ENCODE measurements at regions not wholly inside any gene's neighbourhood (a gene's known extent, or its start where the extent isn't known, plus 50 kb on each side); places are given as distances from the start of the nearest gene placed in this dataset.
A peak's percentile ranks its signal among the peaks of the same experiment; 100 is the strongest.
"Not testable (repeated sequence)": the region's sequence is repeated elsewhere in the genome, so short reads cannot be mapped to it uniquely, and the experiment has no call there.

DNA sequence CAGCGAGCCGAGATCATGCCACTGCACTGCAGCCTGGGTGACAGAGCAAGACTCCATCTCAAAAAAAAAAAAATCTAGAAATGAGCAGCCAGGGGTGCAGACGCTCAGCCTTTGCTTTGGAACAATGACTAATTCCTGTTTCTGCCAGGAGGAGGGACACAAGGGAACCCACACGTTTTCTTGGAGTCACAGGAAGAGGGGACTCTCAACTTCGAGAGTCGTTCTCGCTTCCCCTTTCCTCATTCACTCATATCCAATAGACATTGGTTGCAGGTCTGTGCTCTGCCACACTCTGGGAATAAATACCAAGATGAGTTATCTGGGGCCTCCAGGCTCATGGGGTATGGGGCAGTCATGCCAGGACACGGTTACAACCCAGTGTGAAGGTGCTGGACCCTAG, 91.5 kb upstream of the RREB1 start:
- DNase-seq (ENCODE audit: low read depth) = peak; percentile 40

DNA sequence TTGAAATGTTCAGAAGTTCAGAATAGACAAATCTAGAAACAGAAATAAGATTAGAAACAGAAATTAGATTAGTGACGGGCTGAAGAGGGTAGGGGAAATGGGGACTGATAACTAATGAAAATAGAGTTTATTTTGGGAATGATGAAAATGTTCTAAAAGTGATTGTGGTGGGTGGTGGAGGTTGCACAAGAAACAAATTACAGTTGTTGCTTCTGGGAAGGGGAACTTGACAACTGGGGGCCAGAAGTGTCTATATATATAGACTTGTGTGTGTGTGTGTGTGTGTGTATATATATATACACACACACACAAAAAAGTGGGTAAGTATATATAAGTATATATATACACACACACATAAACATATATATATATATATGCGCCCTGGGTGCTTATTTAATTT, 86.5 kb upstream of the RREB1 start:
- DNase-seq (ENCODE audit: low read depth) = no peak

DNA sequence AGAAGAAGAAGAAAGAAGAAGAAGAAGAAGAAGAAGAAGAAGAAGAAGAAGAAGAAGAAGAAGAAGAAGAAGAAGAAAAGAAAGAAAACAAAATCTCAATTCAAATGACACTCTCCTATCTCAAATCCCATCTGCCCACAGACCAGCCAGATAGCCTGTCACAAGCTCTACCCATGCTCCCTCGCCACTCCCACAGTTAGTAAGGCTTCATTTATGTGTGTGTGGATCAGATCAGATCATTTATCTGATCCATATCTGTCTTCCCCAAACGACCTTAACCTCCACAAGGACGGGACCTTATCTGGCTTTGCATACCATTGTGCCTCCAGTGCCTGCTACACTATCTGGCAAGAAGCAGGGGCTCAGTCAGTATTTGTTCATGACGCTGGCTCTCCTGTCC, 81.9 kb upstream of the RREB1 start:
- no peak for DNase-seq (ENCODE audit: low read depth)

DNA sequence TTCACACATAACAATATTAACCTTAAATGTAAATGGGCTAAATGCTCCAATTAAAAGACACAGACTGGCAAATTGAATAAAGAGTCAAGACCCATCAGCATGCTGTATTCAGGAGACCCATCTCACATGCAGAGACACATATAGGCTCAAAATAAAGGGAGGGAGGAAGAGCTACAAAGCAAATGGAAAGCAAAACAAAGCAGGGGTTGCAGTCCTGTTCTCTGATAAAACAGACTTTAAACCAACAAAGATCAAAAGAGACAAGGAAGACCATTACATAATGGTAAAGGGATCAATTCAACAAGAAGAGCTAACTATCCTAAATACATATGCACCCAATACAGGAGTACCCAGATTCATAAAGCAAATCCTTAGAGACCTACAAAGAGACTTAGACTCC, 78.8 kb upstream of the RREB1 start:
- DNase-seq (ENCODE audit: low read depth) = not testable (repeated sequence)

DNA sequence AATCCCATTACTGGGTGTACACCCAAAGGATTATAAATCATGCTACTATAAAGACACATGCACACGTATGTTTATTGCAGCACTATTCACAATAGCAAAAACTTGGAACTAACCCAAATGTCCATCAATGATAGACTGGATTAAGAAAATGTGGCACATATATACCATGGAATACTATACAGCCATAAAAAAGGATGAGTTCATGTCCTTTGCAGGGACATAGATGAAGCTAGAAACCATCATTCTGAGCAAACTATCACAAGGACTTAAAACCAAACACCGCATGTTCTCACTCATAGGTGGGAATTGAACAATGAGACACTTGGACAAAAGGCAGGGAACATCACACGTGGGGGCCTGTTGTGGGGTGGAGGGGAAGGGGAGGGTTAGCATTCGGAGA, 76.8 kb upstream of the RREB1 start:
- not testable (repeated sequence) for DNase-seq (ENCODE audit: low read depth)

DNA sequence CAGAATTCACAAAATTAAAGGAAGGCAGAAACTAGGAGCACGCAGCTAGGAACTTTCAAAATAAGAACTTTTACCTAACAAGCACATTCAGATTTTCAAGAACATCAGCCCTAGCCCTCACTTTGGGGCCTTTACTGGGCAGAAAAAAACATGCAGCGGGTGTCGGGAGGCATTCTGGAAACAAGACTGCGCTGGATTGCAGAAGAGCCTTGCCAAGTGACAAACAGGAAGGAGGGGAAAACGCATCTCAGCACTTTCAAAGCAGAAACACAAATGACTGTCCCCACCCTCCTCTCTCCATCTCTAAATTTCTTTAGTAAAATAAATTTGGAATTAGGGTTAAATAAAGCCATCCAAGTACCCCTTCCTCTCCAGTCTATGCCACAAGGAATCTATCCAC, 74.6 kb upstream of the RREB1 start:
- no peak for DNase-seq (ENCODE audit: low read depth)

DNA sequence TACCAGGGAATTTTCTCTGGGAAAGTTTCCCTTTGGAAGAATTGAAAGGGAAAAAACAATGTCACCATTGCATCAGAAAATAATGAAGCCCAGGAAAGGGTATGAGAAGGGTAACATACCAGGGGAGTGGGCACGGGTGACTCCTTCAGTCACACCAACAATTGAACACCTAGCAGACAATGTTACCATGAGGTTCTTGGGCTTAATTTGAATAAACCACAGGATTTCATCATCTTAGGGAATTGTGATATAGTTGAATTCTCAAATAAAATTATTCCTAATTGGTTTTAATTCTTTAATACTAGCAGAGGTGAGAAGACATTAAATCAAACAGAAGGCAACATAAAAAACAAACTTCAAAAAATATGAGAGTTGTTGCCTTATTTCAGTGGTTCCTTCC, 73.7 kb upstream of the RREB1 start:
- DNase-seq (ENCODE audit: low read depth) = no peak

DNA sequence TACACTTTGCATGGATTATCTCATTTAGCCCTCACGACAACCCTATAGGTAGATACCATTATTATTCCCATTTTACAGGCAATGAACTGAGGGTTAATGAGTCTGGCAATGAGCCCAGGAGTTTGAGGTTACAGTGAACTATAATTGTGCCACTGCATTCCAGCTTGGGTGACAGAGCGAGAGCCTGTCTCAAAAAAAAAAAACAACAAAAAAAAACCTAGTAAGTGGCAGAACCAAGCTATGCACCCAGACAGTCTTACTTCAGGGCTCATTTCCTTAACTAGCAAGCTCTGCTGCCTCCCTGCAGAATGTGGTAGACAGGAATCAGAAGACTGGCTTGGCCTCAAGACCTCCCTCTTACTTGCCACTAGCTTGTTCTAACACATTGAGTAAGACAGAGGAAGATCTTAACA, 71.9 kb upstream of the RREB1 start:
- DNase-seq (ENCODE audit: low read depth) = peak; percentile 21

DNA sequence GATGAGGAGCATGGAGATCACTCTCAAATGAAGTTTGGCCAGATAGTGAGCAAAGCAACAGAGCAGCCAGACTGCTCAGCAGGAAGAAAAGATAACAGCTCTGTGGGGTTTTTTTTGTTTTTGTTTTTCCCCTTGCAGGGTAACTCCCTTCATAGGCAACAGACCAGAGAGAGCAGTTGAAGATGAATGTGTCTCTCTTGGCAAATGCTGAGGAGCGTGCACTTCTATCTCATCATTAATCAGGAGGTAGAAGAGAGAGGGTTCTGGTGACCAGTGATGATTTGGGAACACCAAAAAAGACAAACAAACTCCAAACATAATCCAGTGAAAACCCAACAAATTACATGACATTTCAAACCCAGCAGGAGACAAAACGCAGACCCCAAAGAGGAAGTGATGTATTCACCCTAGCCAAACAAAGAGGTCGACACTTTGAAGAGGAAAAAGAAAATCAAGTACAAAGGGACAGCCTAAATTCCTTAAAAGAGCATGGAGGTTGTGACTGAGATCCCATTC, 66.2 kb upstream of the RREB1 start:
- no peak for DNase-seq (ENCODE audit: low read depth)

DNA sequence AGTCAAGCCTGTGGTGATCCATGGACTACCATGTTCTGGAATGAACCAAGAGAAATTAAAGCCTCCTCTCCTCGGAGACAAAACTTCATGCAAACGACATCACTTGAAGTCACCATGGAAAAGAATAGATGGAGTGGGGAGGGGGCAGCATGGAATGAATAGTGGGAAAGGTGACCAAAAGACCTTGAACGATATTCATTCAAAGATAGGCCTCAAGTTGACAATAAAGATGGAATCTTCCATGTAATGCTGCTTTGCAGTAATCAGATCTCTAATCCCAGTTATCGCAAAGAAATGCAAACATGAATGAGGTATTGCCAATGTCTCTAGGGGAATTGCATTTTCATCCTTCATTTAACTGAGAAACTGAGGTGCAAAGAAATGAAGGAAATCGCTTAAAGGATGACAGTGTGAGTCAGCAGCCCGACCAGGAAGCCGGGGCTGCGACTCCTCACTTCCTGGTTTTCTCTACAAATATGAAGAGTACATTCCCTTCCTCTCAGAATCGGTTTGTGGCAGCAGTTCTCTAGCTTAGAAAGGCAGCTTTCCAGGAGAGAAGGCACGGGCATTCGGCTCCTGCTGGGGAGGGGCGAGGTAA, 65.6 kb upstream of the RREB1 start:
- DNase-seq (ENCODE audit: low read depth) = peak; percentile 31

DNA sequence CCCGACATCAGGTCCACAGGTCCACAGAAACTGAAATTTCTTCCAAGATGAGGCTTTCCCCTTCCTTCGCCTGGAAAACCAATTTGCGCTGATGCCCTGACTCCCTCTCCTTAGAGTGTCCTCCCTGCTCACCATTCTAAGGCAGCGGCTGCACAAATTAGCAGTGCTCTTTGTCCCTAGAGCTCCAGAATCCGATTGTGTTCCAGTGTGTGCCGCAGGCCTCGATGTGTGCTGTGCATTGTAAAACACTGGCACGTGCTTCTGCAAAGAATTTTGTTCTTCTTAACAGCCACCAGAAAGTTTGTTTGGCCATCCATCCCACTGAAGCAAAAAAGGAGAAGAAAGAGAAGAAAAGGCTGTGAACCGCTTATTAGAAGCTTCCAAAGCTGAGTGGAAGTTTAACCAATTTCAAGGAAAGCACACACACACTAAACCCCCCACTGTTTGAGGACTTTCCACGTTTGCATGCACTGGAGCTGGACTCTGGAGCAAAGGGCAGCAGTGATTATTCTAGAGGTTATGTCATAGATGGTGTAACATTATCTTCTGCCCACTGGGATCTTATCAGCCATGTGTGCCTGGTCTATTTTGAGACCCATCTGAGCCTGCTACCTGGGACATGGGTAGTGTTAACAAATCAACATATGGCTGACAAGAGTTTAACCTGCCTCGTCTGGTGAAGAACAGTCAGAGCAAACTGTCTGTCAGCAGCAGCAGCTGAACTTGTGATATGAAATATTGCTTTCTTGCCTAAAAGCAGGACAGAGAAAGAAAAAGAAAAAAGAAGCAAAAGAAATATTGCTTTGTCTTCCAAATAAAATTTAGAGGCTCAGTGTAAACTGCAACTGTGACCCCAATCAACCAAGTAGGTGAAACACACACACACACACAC, 64.9 kb upstream of the RREB1 start:
- DNase-seq (ENCODE audit: low read depth) = no peak

DNA sequence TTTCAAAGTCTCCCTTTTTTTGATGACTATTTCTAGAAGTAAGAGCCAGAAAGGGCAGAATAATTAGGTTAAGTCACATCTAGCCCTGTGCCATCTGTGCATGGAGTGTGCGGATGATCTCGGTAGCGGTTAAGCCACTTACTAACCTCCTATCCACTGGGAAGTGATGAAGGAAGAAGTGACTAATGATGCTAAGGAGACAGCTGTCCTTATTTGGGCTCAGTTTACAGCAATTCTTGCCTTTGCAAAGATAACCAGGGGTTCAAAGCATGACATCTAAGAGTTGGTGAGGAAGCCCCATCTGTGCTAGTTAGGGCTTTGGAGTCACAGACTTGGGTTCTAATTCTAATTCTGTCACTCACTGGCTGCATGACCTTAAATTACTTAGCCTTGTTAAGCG, 62.4 kb upstream of the RREB1 start:
- DNase-seq (ENCODE audit: low read depth) = no peak

DNA sequence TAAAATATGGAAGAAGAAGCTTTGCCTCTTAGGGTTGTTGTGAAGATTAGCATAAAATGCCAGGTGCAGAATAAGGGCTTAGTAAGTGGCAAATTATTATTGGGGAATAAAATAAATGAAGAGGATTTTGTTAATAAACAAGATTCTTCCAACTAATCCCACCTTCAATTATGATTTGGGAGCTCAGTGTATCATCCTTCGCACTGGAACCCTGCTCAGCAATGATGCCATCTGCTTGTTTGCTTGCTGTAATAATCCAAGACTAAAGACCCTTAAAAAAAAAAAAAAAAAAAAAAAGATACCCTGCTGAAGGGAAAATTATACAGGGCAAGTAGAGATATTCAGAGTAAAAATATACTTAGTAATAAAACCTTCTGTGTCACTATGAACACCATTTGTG, 62.0 kb upstream of the RREB1 start:
- DNase-seq (ENCODE audit: low read depth) = no peak

DNA sequence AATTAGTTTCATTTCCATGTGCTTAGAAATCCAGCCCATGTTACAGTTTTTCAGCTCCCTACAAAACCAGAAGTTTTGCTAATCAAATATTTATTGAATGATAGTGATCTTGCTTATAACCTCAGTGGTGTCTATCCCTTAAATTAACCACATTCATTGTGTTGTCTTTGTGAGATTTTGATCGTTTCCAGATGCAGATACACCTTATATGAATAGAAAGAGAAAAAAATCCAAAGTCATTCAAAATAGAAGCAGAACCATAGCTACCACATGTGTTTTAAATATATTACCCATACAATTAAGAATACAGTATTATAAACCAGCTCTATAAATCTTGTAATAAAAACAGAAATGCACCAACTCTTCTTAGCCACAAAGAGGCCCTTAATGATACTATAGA, 60.6 kb upstream of the RREB1 start:
- DNase-seq (ENCODE audit: low read depth) = no peak

DNA sequence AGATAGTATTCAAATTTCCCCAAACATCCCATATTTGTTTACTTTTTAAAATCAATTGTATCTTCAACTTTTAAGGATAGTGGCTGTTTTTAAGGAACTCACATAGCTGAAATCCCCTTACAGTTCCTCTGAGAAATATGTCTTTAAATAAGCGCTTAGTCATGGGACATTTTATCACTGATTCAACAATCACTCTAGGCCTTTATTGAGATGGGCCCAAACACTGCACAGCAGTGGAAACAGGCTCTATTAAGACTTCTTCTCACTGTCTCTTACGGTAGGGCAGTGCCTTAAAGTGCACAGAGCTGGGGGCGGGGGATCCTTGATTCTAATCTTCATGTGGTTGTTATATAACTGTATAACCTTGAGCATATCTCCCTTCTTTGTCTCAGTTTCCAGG, 59.8 kb upstream of the RREB1 start:
- DNase-seq (ENCODE audit: low read depth) = no peak

DNA sequence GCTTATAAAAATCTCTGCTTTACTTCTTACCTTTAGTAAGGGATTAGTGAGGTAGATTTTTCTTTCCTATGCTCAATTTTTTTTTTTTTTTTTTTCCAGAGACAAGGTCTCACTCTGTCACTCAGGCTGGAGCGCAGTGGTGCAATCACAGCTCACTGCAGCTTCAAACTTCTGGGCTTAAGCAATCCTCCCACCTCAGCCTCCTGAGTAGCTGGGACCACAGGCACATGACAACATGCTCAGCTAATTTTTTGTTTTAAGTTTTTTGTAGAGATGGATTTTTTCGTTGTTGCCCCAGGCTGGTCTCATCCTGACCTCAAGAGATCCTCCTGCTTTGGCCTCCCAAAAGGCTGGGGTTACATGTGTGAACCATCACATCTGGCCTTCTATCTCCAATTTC, 58.9 kb upstream of the RREB1 start:
- no peak for DNase-seq (ENCODE audit: low read depth)

DNA sequence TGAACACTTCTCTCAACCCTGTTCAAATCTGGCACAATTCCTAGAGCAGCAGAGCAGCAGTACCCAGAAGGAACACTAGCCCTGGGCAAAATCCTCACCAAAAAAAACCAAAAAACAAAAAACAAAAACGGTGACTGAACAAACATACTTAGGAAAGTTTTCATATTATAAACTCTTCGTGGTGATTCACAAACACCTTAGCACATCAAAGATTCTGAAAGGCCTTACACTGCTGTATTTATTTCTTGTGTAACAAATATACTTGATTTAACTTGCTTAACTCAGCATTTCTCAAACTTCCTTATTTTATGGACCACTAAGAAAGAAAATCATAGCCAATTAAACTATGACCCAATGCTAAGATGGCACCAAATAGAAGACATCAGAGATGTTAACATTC, 57.8 kb upstream of the RREB1 start:
- DNase-seq (ENCODE audit: low read depth) = peak; percentile 26

DNA sequence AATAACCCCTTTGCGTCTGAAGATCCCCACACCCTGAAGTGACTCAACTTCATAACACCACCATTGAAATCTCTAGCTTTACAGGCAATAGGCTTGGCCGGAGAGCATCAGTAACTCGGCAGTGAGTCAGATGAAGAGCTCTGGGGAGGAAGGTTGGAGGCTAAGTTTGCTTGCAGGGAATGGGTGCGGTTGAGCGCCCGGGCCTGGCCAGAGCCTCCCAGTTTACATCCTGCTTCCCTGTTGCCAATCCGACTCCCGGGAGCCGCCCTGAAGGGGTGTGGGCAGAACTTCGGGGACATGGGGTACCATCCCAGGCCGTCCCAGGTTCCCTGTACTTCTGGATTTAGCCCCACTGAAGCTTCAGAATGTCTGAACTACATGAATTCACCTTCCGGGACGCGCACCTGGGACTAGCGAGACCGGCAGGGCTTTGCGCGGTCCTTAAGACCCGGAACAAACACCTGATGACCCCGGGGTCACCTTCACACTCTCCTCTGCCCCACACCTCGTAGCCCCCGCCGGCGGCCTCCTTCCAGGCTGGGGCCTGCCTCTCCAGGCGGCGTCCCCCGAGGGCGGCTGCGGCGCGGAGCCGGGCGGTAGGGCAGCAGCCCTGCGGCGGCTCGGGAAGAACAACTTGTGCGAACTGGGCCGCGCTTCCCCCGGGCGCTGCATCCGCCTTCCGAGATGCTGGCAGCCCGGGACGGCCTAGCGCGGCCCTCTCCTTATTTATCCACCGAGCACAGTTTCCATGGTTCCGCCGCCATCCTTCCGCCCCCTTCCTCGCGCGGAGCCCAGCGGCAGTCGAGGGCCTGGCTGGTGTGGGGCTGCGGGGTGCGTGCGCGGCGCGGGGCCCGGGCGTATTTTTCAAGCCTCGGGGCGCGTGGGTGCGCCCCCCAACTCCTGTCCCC, 56.6 kb upstream of the RREB1 start:
- peak; percentile 30 for DNase-seq (ENCODE audit: low read depth)

DNA sequence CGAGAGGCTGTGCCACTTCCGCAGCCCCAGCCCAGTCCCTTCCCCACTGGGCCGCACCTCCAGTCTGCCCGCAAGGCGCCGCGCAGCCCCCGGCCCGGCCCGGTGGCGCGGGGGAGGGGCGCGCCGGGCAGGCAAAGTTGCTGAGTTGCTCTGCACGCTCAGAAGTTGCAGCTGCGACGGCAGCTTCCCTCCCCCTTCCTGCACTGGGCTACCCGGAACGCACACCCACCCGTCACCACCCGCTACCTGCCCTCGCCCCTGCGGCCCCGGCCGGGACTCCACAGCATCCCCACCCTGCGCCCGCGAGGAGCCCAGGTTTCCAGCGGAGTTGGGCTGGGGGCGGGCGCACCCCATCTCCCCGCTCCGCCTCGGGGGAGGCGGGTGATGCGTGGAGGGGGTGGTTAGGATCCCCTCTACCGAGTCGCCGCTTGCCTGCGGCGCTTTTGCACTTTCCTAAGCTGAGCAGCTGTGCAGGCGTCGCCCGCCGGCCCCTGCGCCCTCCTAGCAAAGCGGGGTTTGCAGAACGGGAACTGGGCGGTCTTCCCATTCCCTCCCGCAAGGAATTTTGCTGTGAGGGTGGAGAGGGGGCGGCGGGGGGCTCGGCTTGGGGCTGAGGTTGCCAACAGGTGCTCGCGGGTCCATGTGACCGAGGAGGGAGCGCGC, 55.9 kb upstream of the RREB1 start:
- peak; percentile 41 for DNase-seq (ENCODE audit: low read depth)

DNA sequence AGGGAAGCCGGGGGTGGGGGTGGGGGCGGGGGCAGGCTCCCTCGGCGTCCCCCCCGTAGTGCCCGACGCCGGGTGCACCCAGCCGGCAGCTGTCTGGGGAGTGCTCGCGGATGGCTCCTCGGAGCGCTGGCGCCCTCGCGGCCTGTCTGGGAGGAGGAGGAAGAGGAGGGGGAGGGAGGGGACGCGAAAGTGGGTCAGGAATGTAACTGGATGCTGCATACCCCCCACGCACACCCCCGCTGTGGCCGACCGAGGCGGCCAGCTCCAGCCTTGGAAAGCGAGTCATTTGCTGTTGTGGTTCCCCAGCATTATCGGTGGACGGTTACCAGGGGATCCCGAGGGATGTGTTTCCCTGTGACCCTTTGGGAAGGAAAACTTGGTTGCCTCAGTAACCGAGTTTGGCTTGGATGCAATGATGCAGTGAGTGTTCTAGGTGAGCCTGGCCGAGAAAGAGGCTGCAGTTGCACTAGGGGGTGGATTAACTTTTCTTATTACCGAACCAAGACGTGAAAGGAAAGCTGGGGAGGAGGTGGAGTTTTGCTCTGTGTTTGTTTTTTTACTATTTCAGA, 55.2 kb upstream of the RREB1 start:
- peak; percentile 83 for DNase-seq (ENCODE audit: low read depth)

DNA sequence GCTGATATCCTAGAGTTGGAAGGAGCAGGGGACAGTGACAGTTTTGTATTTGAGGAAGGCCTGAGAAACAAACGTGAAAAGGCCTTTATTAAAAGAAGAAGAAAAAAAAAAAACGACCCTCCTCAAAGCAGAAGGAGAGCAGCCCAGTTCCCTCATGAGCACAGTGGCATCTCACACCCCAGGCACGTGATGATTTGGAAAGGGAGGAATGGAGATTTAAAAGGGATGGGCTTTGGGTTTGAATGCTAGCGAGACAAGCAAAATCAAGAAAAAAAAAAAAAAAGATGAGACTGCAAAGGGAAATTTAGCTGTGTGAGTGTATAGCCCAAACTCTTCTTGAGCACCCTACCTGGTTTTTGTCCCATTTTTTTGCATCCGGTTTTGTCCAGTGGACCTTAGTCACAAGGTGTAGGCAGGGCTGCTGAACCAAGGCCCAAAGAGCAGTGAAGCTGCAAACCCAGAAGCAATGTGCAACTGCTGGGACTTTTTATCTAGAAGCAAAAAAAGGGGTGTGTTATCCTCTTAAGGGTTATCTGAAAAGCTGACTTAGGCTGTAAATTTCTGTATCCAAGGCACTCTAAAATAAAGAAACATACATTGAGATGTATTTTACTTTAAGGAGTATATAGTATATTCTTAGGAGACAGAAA, 54.5 kb upstream of the RREB1 start:
- no peak for DNase-seq (ENCODE audit: low read depth)

Measured in M059J (cell line).